D721Med (cell line): ENCODE measurements at regions not wholly inside any gene's neighbourhood (a gene's known extent, or its start where the extent isn't known, plus 50 kb on each side); places are given as distances from the start of the nearest gene placed in this dataset.

ENCODE experiments used
- DNase-seq: peaks from one replicate; pipeline ENCODE4 v3.0.0; 2011; ENCODE audit warnings: low spot score; ENCODE audit not compliant: insufficient read length
- FAIRE-seq: peaks from 2 replicates; lab custom pipeline; 2011; peaks lifted over from hg19 to GRCh38; lab: Jason Lieb, UNC
- TF ChIP-seq, protein P1 (sequence below): IDR thresholded peaks from 2 replicates; pipeline ENCODE4 v1.5.1; 2012; ENCODE audit warnings: mild to moderate bottlenecking, control low read depth; ENCODE audit not compliant: insufficient read depth; ENCODE audit errors: missing control alignments

- no peak for FAIRE-seq
- DNase-seq = no peak
- TF ChIP-seq, protein P1, sequence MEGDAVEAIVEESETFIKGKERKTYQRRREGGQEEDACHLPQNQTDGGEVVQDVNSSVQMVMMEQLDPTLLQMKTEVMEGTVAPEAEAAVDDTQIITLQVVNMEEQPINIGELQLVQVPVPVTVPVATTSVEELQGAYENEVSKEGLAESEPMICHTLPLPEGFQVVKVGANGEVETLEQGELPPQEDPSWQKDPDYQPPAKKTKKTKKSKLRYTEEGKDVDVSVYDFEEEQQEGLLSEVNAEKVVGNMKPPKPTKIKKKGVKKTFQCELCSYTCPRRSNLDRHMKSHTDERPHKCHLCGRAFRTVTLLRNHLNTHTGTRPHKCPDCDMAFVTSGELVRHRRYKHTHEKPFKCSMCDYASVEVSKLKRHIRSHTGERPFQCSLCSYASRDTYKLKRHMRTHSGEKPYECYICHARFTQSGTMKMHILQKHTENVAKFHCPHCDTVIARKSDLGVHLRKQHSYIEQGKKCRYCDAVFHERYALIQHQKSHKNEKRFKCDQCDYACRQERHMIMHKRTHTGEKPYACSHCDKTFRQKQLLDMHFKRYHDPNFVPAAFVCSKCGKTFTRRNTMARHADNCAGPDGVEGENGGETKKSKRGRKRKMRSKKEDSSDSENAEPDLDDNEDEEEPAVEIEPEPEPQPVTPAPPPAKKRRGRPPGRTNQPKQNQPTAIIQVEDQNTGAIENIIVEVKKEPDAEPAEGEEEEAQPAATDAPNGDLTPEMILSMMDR = no peak
These were observed 736.9 kb upstream of the MARCKS start for GRCh38 chr6:113120224-113120581.

DNA sequence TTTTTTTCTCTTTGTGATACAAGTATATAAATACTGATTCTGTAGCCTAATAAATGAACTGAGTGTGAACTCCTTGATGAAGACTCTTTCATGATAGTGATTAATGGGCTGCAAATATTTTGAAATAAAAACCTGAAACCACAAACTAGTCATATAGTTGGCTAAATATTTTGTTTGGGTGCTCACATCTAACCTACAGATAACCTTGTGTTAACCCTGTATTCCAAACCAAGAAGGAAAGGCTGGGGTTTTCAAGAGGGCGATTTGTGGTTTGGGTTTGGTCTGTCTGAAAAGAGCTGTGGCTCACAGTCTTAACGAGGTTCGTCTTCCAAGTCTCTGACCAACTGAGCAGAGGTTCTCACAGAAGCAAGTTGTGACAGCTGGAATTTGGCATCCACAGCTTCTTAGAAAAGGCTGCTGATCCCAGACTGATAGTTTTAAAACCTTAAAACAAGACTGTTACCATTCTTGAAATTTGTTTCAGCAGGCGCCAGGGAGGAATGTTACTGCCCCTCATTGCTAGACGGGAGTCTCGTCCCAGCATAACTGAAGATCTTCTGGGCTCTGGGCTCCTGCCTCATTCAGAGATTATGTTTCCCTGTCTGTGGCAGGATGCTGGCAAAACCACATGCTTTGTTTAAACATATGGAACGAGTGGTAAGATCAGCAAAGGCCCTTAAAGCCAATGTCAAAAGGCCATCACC lies 736.4 kb upstream of the MARCKS start:
- FAIRE-seq = no peak
- TF ChIP-seq, protein P1 = no peak
- no peak for DNase-seq

- TF ChIP-seq, protein P1 = no peak
- FAIRE-seq (no peak), DNase-seq (no peak)
These were observed 735.6 kb upstream of the MARCKS start for GRCh38 chr6:113121571-113121970.

- FAIRE-seq (no peak), DNase-seq (no peak)
- TF ChIP-seq, protein P1 = no peak
These were observed 735.1 kb upstream of the MARCKS start for GRCh38 chr6:113122060-113122459.

- TF ChIP-seq, protein P1 = no peak
- DNase-seq (no peak), FAIRE-seq (no peak)
These were observed 731.5 kb upstream of the MARCKS start for GRCh38 chr6:113125626-113126025.

GRCh38 chr6:113127786-113128419 lies 729.2 kb upstream of the MARCKS start:
- FAIRE-seq (peak; percentile 92), DNase-seq (no peak)
- TF ChIP-seq, protein P1 = no peak

GRCh38 chr6:113128661-113129060 lies 728.5 kb upstream of the MARCKS start:
- no peak for DNase-seq
- no peak for FAIRE-seq
- TF ChIP-seq, protein P1 = no peak
